Activated CD4-positive, alpha-beta T cell treated with anti-CD3 and anti-CD28 coated beads, Interleukin-2, amount 50 U/mL, for 16 hours (primary cell): ENCODE measurements at regions not wholly inside any gene's neighbourhood (a gene's known extent, or its start where the extent isn't known, plus 50 kb on each side); places are given as distances from the start of the nearest gene placed in this dataset.

Source experiments
- DNase-seq: peaks from one replicate; pipeline ENCODE4 v3.0.0-alpha.2; 2020

GRCh38 chr9:79115176-79115575 is 456.6 kb upstream of the TLE4 start:
- DNase-seq, result no peak

- no peak for DNase-seq
Measured at GRCh38 chr9:79116041-79116440, 455.7 kb upstream of the TLE4 start.

- no peak for DNase-seq
Measured at GRCh38 chr9:79116709-79117108, 455.1 kb upstream of the TLE4 start.

- no peak for DNase-seq
Measured at GRCh38 chr9:79120533-79120932, 451.2 kb upstream of the TLE4 start.

- no peak for DNase-seq
Measured at GRCh38 chr9:79120941-79121340, 450.8 kb upstream of the TLE4 start.

GRCh38 chr9:79123415-79123814 is 448.4 kb upstream of the TLE4 start:
- no peak for DNase-seq

- no peak for DNase-seq
Measured at GRCh38 chr9:79127661-79128060, 444.1 kb upstream of the TLE4 start.

GRCh38 chr9:79129865-79130480 is 441.8 kb upstream of the TLE4 start:
- peak; percentile 3 for DNase-seq

- no peak for DNase-seq
Measured at GRCh38 chr9:79131246-79131774, 440.5 kb upstream of the TLE4 start.

- DNase-seq, result no peak
Measured at GRCh38 chr9:79131824-79132377, 439.9 kb upstream of the TLE4 start.

GRCh38 chr9:79134654-79135053 is 437.1 kb upstream of the TLE4 start:
- no peak for DNase-seq

GRCh38 chr9:79135681-79136415 is 435.9 kb upstream of the TLE4 start:
- DNase-seq, result no peak

GRCh38 chr9:79140751-79141150 is 431.0 kb upstream of the TLE4 start:
- DNase-seq, result no peak

GRCh38 chr9:79143211-79143610 is 428.6 kb upstream of the TLE4 start:
- DNase-seq, result no peak

GRCh38 chr9:79145442-79145841 is 426.3 kb upstream of the TLE4 start:
- DNase-seq, result no peak

GRCh38 chr9:79149585-79149984 is 422.2 kb upstream of the TLE4 start:
- no peak for DNase-seq

GRCh38 chr9:79151791-79152190 is 420.0 kb upstream of the TLE4 start:
- no peak for DNase-seq

- no peak for DNase-seq
Measured at GRCh38 chr9:79152306-79152705, 419.5 kb upstream of the TLE4 start.

GRCh38 chr9:79154806-79155205 is 417.0 kb upstream of the TLE4 start:
- DNase-seq, result no peak

GRCh38 chr9:79155308-79155707 is 416.5 kb upstream of the TLE4 start:
- DNase-seq, result no peak

- DNase-seq, result no peak
Measured at GRCh38 chr9:79163544-79163943, 408.2 kb upstream of the TLE4 start.

- no peak for DNase-seq
Measured at GRCh38 chr9:79164406-79164805, 407.4 kb upstream of the TLE4 start.

GRCh38 chr9:79165020-79165780 is 406.6 kb upstream of the TLE4 start:
- DNase-seq, result no peak

- DNase-seq, result no peak
Measured at GRCh38 chr9:79166005-79166404, 405.8 kb upstream of the TLE4 start.
